GM21717 (cell line): ENCODE measurements at regions not wholly inside any gene's neighbourhood (a gene's known extent, or its start where the extent isn't known, plus 50 kb on each side); places are given as distances from the start of the nearest gene placed in this dataset.

ENCODE experiments used
- ATAC-seq: cut with Tn5 transposase; IDR thresholded peaks from one replicate; pipeline ENCODE4 v1.9.1; 2021; ENCODE audit warnings: mild to moderate bottlenecking, moderate library complexity; ENCODE audit not compliant: unreplicated experiment

- no peak for ATAC-seq
Measured at GRCh38 chr4:59979061-59979460, 1221.1 kb upstream of the ADGRL3 start.

GRCh38 chr4:59983852-59984251 lies 1216.3 kb upstream of the ADGRL3 start:
- ATAC-seq, result no peak

- no peak for ATAC-seq
Measured at GRCh38 chr4:59987289-59987688, 1212.8 kb upstream of the ADGRL3 start.

- ATAC-seq, result no peak
Measured at GRCh38 chr4:59994118-59994517, 1206.0 kb upstream of the ADGRL3 start.

GRCh38 chr4:60002603-60003337 lies 1197.4 kb upstream of the ADGRL3 start:
- ATAC-seq, result no peak

- no peak for ATAC-seq
Measured at GRCh38 chr4:60013464-60014184, 1186.5 kb upstream of the ADGRL3 start.

- ATAC-seq, result no peak
Measured at GRCh38 chr4:60016971-60017370, 1183.2 kb upstream of the ADGRL3 start.

GRCh38 chr4:60019180-60019579 lies 1180.9 kb upstream of the ADGRL3 start:
- ATAC-seq, result no peak

GRCh38 chr4:60019946-60020345 lies 1180.2 kb upstream of the ADGRL3 start:
- no peak for ATAC-seq

GRCh38 chr4:60020389-60020788 lies 1179.7 kb upstream of the ADGRL3 start:
- ATAC-seq, result no peak

GRCh38 chr4:60033826-60034225 lies 1166.3 kb upstream of the ADGRL3 start:
- ATAC-seq, result no peak

- no peak for ATAC-seq
Measured at GRCh38 chr4:60034361-60034760, 1165.8 kb upstream of the ADGRL3 start.

- no peak for ATAC-seq
Measured at GRCh38 chr4:60039908-60040307, 1160.2 kb upstream of the ADGRL3 start.

GRCh38 chr4:60042231-60042652 lies 1157.9 kb upstream of the ADGRL3 start:
- ATAC-seq, result no peak

GRCh38 chr4:60042941-60043340 lies 1157.2 kb upstream of the ADGRL3 start:
- no peak for ATAC-seq

GRCh38 chr4:60078984-60079383 lies 1121.1 kb upstream of the ADGRL3 start:
- ATAC-seq, result no peak

GRCh38 chr4:60081839-60082238 lies 1118.3 kb upstream of the ADGRL3 start:
- ATAC-seq, result no peak

GRCh38 chr4:60088807-60089486 lies 1111.2 kb upstream of the ADGRL3 start:
- no peak for ATAC-seq

GRCh38 chr4:60089546-60090273 lies 1110.4 kb upstream of the ADGRL3 start:
- ATAC-seq, result no peak

GRCh38 chr4:60096676-60097075 lies 1103.5 kb upstream of the ADGRL3 start:
- no peak for ATAC-seq

- no peak for ATAC-seq
Measured at GRCh38 chr4:60116592-60116991, 1083.5 kb upstream of the ADGRL3 start.
